Neural cell (in vitro differentiated cells): ENCODE measurements at regions not wholly inside any gene's neighbourhood (a gene's known extent, or its start where the extent isn't known, plus 50 kb on each side); places are given as distances from the start of the nearest gene placed in this dataset.

Experiments used
- H2AFZ ChIP-seq: fragments of 200-600, 300-800 bp; sonication (generic), shearing (Covaris generic); 2 replicates; pipeline ENCODE4 v1.6.0; 2014; ENCODE audit warnings: low read depth, mild to moderate bottlenecking, antibody characterized with exemption, low read length, moderate library complexity
- H3F3A ChIP-seq: fragments of 200-600 bp; shearing (Covaris generic); 2 replicates; pipeline ENCODE4 v1.6.1; 2016; ENCODE audit warnings: mild to moderate bottlenecking, moderate library complexity, mixed read lengths, antibody characterized with exemption, low read length; ENCODE audit not compliant: insufficient read depth, poor library complexity, severe bottlenecking
- H3K27ac ChIP-seq: fragments of 200-600, 300-800 bp; sonication (generic), shearing (Covaris generic); 2 replicates; pipeline ENCODE4 v1.5.1; 2014; ENCODE audit warnings: mild to moderate bottlenecking, low read length, moderate library complexity
- H3K27me3 ChIP-seq: fragments of 300-800, 200-600 bp; sonication (generic), shearing (Covaris generic); 2 replicates; pipeline ENCODE4 v1.6.0; 2014; ENCODE audit warnings: mild to moderate bottlenecking, low read depth, low read length, moderate library complexity; ENCODE audit not compliant: insufficient read depth
- H3K36me3 ChIP-seq: fragments of 300-800, 200-600 bp; sonication (generic), shearing (Covaris generic); 2 replicates; pipeline ENCODE4 v1.5.1; 2014; ENCODE audit warnings: mild to moderate bottlenecking, antibody characterized with exemption, low read length, moderate library complexity; ENCODE audit not compliant: insufficient read depth
- H3K4me2 ChIP-seq: fragments of 300-800, 200-600 bp; sonication (generic), shearing (Covaris generic); 2 replicates; pipeline ENCODE4 v1.6.0; 2014; ENCODE audit warnings: mild to moderate bottlenecking, low read length
- H3K4me3 ChIP-seq: fragments of 300-800, 200-600 bp; sonication (generic), shearing (Covaris generic); 2 replicates; pipeline ENCODE4 v1.5.1; 2014; ENCODE audit warnings: mild to moderate bottlenecking, low read length, moderate library complexity
- H3K79me2 ChIP-seq: fragments of 200-600 bp; shearing (Covaris generic); replicated peaks from 2 replicates; pipeline ENCODE4 v1.6.0; 2014; ENCODE audit warnings: mild to moderate bottlenecking, low read length, moderate library complexity; ENCODE audit not compliant: insufficient read depth
- H3K9ac ChIP-seq: fragments of 300-800, 200-600 bp; sonication (generic), shearing (Covaris generic); 2 replicates; pipeline ENCODE4 v1.6.1; 2016; ENCODE audit warnings: mild to moderate bottlenecking, low read length, mixed read lengths
- H3K9me2 ChIP-seq: fragments of 200-600 bp; shearing (Covaris generic); 2 replicates; pipeline ENCODE4 v1.6.1; 2016; ENCODE audit warnings: mild to moderate bottlenecking, low read length, mixed read lengths; ENCODE audit not compliant: insufficient read depth
- H3K9me3 ChIP-seq: fragments of 200-600, 300-800 bp; sonication (generic), shearing (Covaris generic); 2 replicates; pipeline ENCODE4 v1.6.1; 2016; ENCODE audit warnings: mild to moderate bottlenecking, mixed run types, low read length, moderate library complexity, mixed read lengths
- H4K20me1 ChIP-seq: fragments of 200-600 bp; shearing (Covaris generic); 2 replicates; pipeline ENCODE4 v1.6.1; 2016; ENCODE audit warnings: mild to moderate bottlenecking, mixed run types; ENCODE audit not compliant: insufficient read depth
- CTCF ChIP-seq: fragments of 450-650 bp; IDR thresholded peaks from 2 replicates; pipeline ENCODE4 v1.5.1; 2014; ENCODE audit warnings: antibody characterized with exemption, mild to moderate bottlenecking, moderate library complexity; ENCODE audit not compliant: poor library complexity, severe bottlenecking
- EP300 ChIP-seq: fragments of 450-650 bp; conservative IDR thresholded peaks from 2 replicates; pipeline ENCODE4 v1.6.1; 2014; ENCODE audit warnings: antibody characterized with exemption, mild to moderate bottlenecking, moderate library complexity; ENCODE audit not compliant: poor library complexity, severe bottlenecking
- EZH2 ChIP-seq: fragments of 200-600, 300-800 bp; shearing (Covaris generic), sonication (generic); IDR thresholded peaks from 2 replicates; pipeline ENCODE4 v1.6.1; 2014; ENCODE audit warnings: antibody characterized with exemption, low read length, borderline replicate concordance, mild to moderate bottlenecking; ENCODE audit not compliant: insufficient read depth, poor library complexity, severe bottlenecking
- MXI1 ChIP-seq: fragments of 450-650 bp; conservative IDR thresholded peaks from 2 replicates; pipeline ENCODE4 v1.6.1; 2014; ENCODE audit warnings: antibody characterized with exemption, mild to moderate bottlenecking; ENCODE audit not compliant: poor library complexity, severe bottlenecking
- POLR2AphosphoS5 ChIP-seq: IDR thresholded peaks from 2 replicates; pipeline ENCODE4 v1.6.1; 2012
- RAD21 ChIP-seq: fragments of 450-650 bp; conservative IDR thresholded peaks from 2 replicates; pipeline ENCODE4 v1.6.1; 2014; ENCODE audit warnings: antibody characterized with exemption, mild to moderate bottlenecking, moderate library complexity
- REST ChIP-seq: IDR thresholded peaks from 2 replicates; pipeline ENCODE4 v1.6.1; 2012; ENCODE audit warnings: borderline replicate concordance
- SMC3 ChIP-seq: fragments of 450-650 bp; conservative IDR thresholded peaks from 2 replicates; pipeline ENCODE4 v1.6.1; 2014; ENCODE audit warnings: antibody characterized with exemption, mild to moderate bottlenecking, moderate library complexity; ENCODE audit not compliant: poor library complexity
- TAF1 ChIP-seq: IDR thresholded peaks from 2 replicates; pipeline ENCODE4 v1.6.1; 2012; ENCODE audit warnings: low read depth

- H3K27me3 ChIP-seq: no peaks in the 10 kb centered on the region
- H3K9me2 ChIP-seq: no peaks in the 10 kb centered on the region
- no peak overlapping the region for H3K4me3 ChIP-seq
- H3K36me3 ChIP-seq: no peaks in the 10 kb centered on the region
- no peaks in the 10 kb centered on the region for H3K9me3 ChIP-seq
- H3K4me2 ChIP-seq: no peak overlapping the region
- H4K20me1 ChIP-seq: no peaks in the 10 kb centered on the region
- no peaks in the 10 kb centered on the region for H3K79me2 ChIP-seq
- H3F3A ChIP-seq: no peaks in the 10 kb centered on the region
- H2AFZ ChIP-seq: no peak overlapping the region
- no peak overlapping the region for H3K9ac ChIP-seq
- H3K27ac ChIP-seq: no peak overlapping the region
- no peak for TF ChIP-seq REST
- no peak for TF ChIP-seq EZH2
- no peak for TF ChIP-seq SMC3
- TF ChIP-seq RAD21: no peak
- no peak for TF ChIP-seq POLR2AphosphoS5
- TF ChIP-seq TAF1: no peak
- TF ChIP-seq CTCF: no peak
- TF ChIP-seq EP300: no peak
- no peak for TF ChIP-seq MXI1
Observed at GRCh38 chr10:111531690-111532089, 454.9 kb downstream of the ADRA2A start.

- Histone ChIP-seq H3K36me3 (no peaks in the 10 kb centered on the region), H4K20me1 (no peaks in the 10 kb centered on the region), H3K27me3 (no peaks in the 10 kb centered on the region), H3K79me2 (no peaks in the 10 kb centered on the region), H3K27ac (no peak overlapping the region), H3K9ac (no peak overlapping the region), H3K4me3 (no peak overlapping the region), H3K9me2 (no peaks in the 10 kb centered on the region), H2AFZ (no peak overlapping the region), H3K9me3 (no peaks in the 10 kb centered on the region), H3K4me2 (no peak overlapping the region), H3F3A (no peaks in the 10 kb centered on the region)
- TF ChIP-seq RAD21 (no peak), SMC3 (no peak), EP300 (no peak), EZH2 (no peak), POLR2AphosphoS5 (no peak), MXI1 (no peak), CTCF (no peak), TAF1 (no peak), REST (no peak)
Observed at GRCh38 chr10:111532139-111532538, 455.3 kb downstream of the ADRA2A start.
